H9 (cell line): ENCODE measurements at regions not wholly inside any gene's neighbourhood (a gene's known extent, or its start where the extent isn't known, plus 50 kb on each side); places are given as distances from the start of the nearest gene placed in this dataset.

Experiments used
- DNase-seq: peaks from one replicate; pipeline ENCODE4 v3.0.0-alpha.2; 2017
- H2AFZ ChIP-seq: one replicate; pipeline ENCODE4 v1.6.1; 2013; ENCODE audit warnings: mild to moderate bottlenecking, low read length, control low read depth, moderate library complexity
- H2AK5ac ChIP-seq: 2 replicates; pipeline ENCODE4 v1.6.1; 2013; ENCODE audit warnings: low read length, control low read depth, mixed read lengths; ENCODE audit not compliant: insufficient read length
- H2BK120ac ChIP-seq: one replicate; pipeline ENCODE4 v1.6.1; 2013; ENCODE audit warnings: low read depth, mild to moderate bottlenecking, low read length, control low read depth, inconsistent platforms; ENCODE audit not compliant: poor library complexity, severe bottlenecking
- H2BK12ac ChIP-seq: 2 replicates; pipeline ENCODE4 v1.6.1; 2013; ENCODE audit warnings: low read length, control low read depth, mixed read lengths, low read depth; ENCODE audit not compliant: insufficient read length
- H2BK15ac ChIP-seq: 2 replicates; pipeline ENCODE4 v1.6.1; 2013; ENCODE audit warnings: low read depth, low read length, control low read depth
- H2BK20ac ChIP-seq: one replicate; pipeline ENCODE4 v1.6.1; 2013; ENCODE audit warnings: low read depth, mild to moderate bottlenecking, low read length, control low read depth, inconsistent platforms; ENCODE audit not compliant: poor library complexity, severe bottlenecking
- H2BK5ac ChIP-seq: 2 replicates; pipeline ENCODE4 v1.6.1; 2013; ENCODE audit warnings: low read length, control low read depth, mixed read lengths; ENCODE audit not compliant: insufficient read length
- H3K14ac ChIP-seq: 2 replicates; pipeline ENCODE4 v1.6.1; 2013; ENCODE audit warnings: low read length, control low read depth; ENCODE audit not compliant: insufficient read depth
- H3K18ac ChIP-seq: 2 replicates; pipeline ENCODE4 v1.6.1; 2013; ENCODE audit warnings: low read depth, mild to moderate bottlenecking, mixed read lengths, low read length, control low read depth; ENCODE audit not compliant: insufficient read length
- H3K23ac ChIP-seq: 2 replicates; pipeline ENCODE4 v1.6.1; 2013; ENCODE audit warnings: low read length, control low read depth, mixed read lengths, low read depth; ENCODE audit not compliant: insufficient read length
- H3K23me2 ChIP-seq: 2 replicates; pipeline ENCODE4 v1.6.1; 2013; ENCODE audit warnings: low read depth, mild to moderate bottlenecking, mixed read lengths, low read length, control low read depth; ENCODE audit not compliant: insufficient read length, poor library complexity, severe bottlenecking
- H3K27ac ChIP-seq: 2 replicates; pipeline ENCODE4 v1.5.1; 2013; ENCODE audit warnings: low read length, control low read depth, mixed read lengths, low read depth; ENCODE audit not compliant: insufficient read length
- H3K27me3 ChIP-seq: 2 replicates; pipeline ENCODE4 v1.6.1; 2013; ENCODE audit warnings: low read length, control low read depth, inconsistent platforms; ENCODE audit not compliant: insufficient read depth
- H3K4ac ChIP-seq: 2 replicates; pipeline ENCODE4 v1.6.1; 2013; ENCODE audit warnings: low read depth, mild to moderate bottlenecking, control low read depth, inconsistent platforms, low read length, moderate library complexity
- H3K4me1 ChIP-seq: 2 replicates; pipeline ENCODE4 v1.6.1; 2013; ENCODE audit warnings: low read length, control low read depth, inconsistent platforms; ENCODE audit not compliant: insufficient read depth
- H3K4me2 ChIP-seq: 2 replicates; pipeline ENCODE4 v1.6.1; 2013; ENCODE audit warnings: low read length, control low read depth, mixed read lengths; ENCODE audit not compliant: insufficient read length, insufficient read depth
- H3K56ac ChIP-seq: 2 replicates; pipeline ENCODE4 v1.6.1; 2013; ENCODE audit warnings: low read depth, mild to moderate bottlenecking, mixed read lengths, low read length, control low read depth; ENCODE audit not compliant: insufficient read length
- H3K79me1 ChIP-seq: 2 replicates; pipeline ENCODE4 v1.6.1; 2013; ENCODE audit warnings: low read depth, mild to moderate bottlenecking, moderate library complexity, low read length, control low read depth, inconsistent platforms; ENCODE audit not compliant: insufficient read depth, poor library complexity, severe bottlenecking
- H3K79me2 ChIP-seq: 2 replicates; pipeline ENCODE4 v1.6.1; 2013; ENCODE audit warnings: low read length, control low read depth, inconsistent platforms; ENCODE audit not compliant: insufficient read depth
- H3K9ac ChIP-seq: 2 replicates; pipeline ENCODE4 v1.6.1; 2013; ENCODE audit warnings: low read length, control low read depth, mixed read lengths; ENCODE audit not compliant: insufficient read length; ENCODE audit errors: extremely low read depth
- H3K9me3 ChIP-seq: one replicate; pipeline ENCODE4 v1.6.1; 2013; ENCODE audit warnings: low read depth, low read length, inconsistent platforms; ENCODE audit not compliant: control insufficient read depth
- H3T11ph ChIP-seq: one replicate; pipeline ENCODE4 v1.6.1; 2013; ENCODE audit warnings: mild to moderate bottlenecking, low read length, control low read depth, inconsistent platforms
- H4K20me1 ChIP-seq: one replicate; pipeline ENCODE4 v1.6.1; 2013; ENCODE audit not compliant: control insufficient read depth, insufficient read length, insufficient read depth
- H4K5ac ChIP-seq: 2 replicates; pipeline ENCODE4 v1.6.1; 2013; ENCODE audit warnings: low read depth, mild to moderate bottlenecking, mixed read lengths, low read length, control low read depth; ENCODE audit not compliant: insufficient read length
- H4K8ac ChIP-seq: replicated peaks from 2 replicates; pipeline ENCODE4 v1.6.1; 2013; ENCODE audit warnings: low read length, control low read depth, mixed read lengths, low read depth; ENCODE audit not compliant: insufficient read length
- H4K91ac ChIP-seq: 2 replicates; pipeline ENCODE4 v1.6.1; 2013; ENCODE audit warnings: low read depth, mild to moderate bottlenecking, moderate library complexity, mixed read lengths, low read length, control low read depth; ENCODE audit not compliant: insufficient read length
- H3K27ac Mint-ChIP-seq, 3 experiments: 2 replicates in 2 of 3; 3 replicates in 1 of 3; pipeline ENCODE4 v1.8.0; 2020 to 2021; ENCODE audit warnings: mixed read lengths in 3 of 3, mild to moderate bottlenecking in 1 of 3, moderate library complexity in 1 of 3
- H3K27me3 Mint-ChIP-seq: 2 replicates; pipeline ENCODE4 v1.8.0; 2021; ENCODE audit warnings: low read depth, mild to moderate bottlenecking, moderate library complexity, mixed read lengths
- H3K36me3 Mint-ChIP-seq, 3 experiments: 2 replicates in 2 of 3; 3 replicates in 1 of 3; pipeline ENCODE4 v1.8.0; 2020 to 2021; ENCODE audit warnings: low read depth in 3 of 3, mixed read lengths in 3 of 3; ENCODE audit not compliant: insufficient read depth in 1 of 3
- H3K4me1 Mint-ChIP-seq, 2 experiments: 2 replicates each; pipeline ENCODE4 v1.8.0; 2020; ENCODE audit warnings: mixed read lengths in 2 of 2
- H3K4me3 Mint-ChIP-seq, 2 experiments: 2 replicates in 1 of 2; 3 replicates in 1 of 2; pipeline ENCODE4 v1.8.0; 2020 to 2021; ENCODE audit warnings: mild to moderate bottlenecking in 2 of 2, mixed read lengths in 2 of 2, moderate library complexity in 1 of 2
- H3K9me3 Mint-ChIP-seq, 2 experiments: 2 replicates in 1 of 2; 3 replicates in 1 of 2; pipeline ENCODE4 v1.8.0; 2020; ENCODE audit warnings: mild to moderate bottlenecking in 2 of 2, mixed read lengths in 2 of 2, moderate library complexity in 1 of 2
- WGBS: extraction: QIAGEN DNeasy Blood & Tissue Kit; methylation state at CpG from one replicate; pipeline ENCODE4 v1.1.7; 2013; ENCODE audit warnings: missing lambda C conversion rate, low lambda C conversion rate, mixed read lengths; ENCODE audit not compliant: insufficient read length; ENCODE audit errors: extremely low coverage; 5-methylcytosine and 5-hydroxymethylcytosine counted together
- TF ChIP-seq, protein P1 (sequence below): fragments of 200-600 bp; sonication (generic); conservative IDR thresholded peaks from 3 replicates; pipeline ENCODE4 v1.8.0; 2021; ENCODE audit warnings: antibody characterized with exemption, mild to moderate bottlenecking

DNA sequence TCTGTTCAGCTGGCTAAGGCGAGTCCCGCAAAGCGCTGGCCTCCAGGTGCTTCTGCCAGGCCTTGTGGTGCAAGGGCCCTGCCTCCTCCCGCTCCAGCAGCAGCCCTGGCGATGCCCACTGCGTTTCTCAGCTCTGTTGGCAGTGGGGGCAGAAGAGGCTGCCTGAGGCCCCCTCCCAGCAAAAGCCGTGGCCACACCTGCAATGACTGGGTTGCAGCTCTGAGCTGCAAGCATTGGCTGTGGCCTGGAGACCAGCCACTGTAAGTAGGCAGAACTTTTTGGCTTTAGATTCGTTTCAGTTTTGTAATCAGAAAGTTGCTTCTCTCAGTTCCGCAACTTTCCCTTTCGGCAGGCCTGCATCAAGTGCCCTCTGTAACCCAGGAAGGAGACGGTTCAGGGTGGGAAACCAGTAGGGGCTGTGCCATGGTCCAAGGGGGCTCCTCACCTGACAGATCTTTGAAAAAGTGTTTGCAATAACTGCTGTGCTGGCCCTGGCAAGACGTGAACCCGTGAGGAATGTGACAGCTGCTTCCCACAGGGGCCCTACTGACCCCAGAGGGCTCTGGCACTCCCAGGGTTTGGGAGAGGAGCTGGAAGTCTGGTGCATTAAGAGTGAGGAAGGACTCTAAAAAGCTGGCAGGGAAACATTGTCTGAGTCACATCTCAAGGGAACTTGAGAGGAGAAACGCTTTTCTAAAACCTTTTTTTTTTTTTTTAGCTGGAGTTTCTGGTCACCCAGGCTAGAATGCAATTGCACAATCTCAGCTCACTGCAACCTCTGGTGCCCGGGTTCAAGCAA lies 54.5 kb upstream of the MAX start:
- no peak overlapping the region for H2BK120ac ChIP-seq
- H3K23ac ChIP-seq = no peak overlapping the region
- H3K79me2 ChIP-seq = no peaks in the 10 kb centered on the region
- H3K4me3 Mint-ChIP-seq = no peak overlapping the region; a peak in 1 of 5 replicates
- H3K27me3 Mint-ChIP-seq = peaks cover 2% of the 10 kb centered on the region
- H4K91ac ChIP-seq = no peak overlapping the region
- no peak overlapping the region for H3K27ac ChIP-seq
- no peak overlapping the region for H2AFZ ChIP-seq
- no peaks in the 10 kb centered on the region for H3K27me3 ChIP-seq
- H3K18ac ChIP-seq = no peak overlapping the region
- H3K9me3 Mint-ChIP-seq = no peaks in the 10 kb centered on the region
- no peak overlapping the region for H3K4me2 ChIP-seq
- no peak for DNase-seq
- no peak overlapping the region; the same call in 1 of the 2 replicates for H3K14ac ChIP-seq
- H3K4me1 Mint-ChIP-seq = peaks cover 5 to 7% of the 10 kb centered on the region in 2 experiments; a peak in 3 of 4 replicates
- H3K4ac ChIP-seq = no peak overlapping the region
- no peaks in the 10 kb centered on the region for H3K9me3 ChIP-seq
- no peak overlapping the region for H2AK5ac ChIP-seq
- no peaks in the 10 kb centered on the region for H4K20me1 ChIP-seq
- H3K9ac ChIP-seq = no peak overlapping the region
- no peaks in the 10 kb centered on the region for H3K36me3 Mint-ChIP-seq
- no peak overlapping the region for H3T11ph ChIP-seq
- no peaks in the 10 kb centered on the region for H3K4me1 ChIP-seq
- no peak overlapping the region for H4K5ac ChIP-seq
- H2BK12ac ChIP-seq = no peak overlapping the region
- H2BK15ac ChIP-seq = no peak overlapping the region
- no peaks in the 10 kb centered on the region for H3K79me1 ChIP-seq
- H3K23me2 ChIP-seq = no peaks in the 10 kb centered on the region
- no peak overlapping the region for H2BK5ac ChIP-seq
- no peak overlapping the region for H2BK20ac ChIP-seq
- WGBS = no CpG with 5 or more reads among the region's 15 CpGs
- H4K8ac ChIP-seq = no peak overlapping the region
- H3K56ac ChIP-seq = no peak overlapping the region
- H3K27ac Mint-ChIP-seq = 0 out of 7 replicates have a peak overlapping the region, but pooled peaks of 1 of the 3 experiments have one; percentile 23
- TF ChIP-seq, protein P1, sequence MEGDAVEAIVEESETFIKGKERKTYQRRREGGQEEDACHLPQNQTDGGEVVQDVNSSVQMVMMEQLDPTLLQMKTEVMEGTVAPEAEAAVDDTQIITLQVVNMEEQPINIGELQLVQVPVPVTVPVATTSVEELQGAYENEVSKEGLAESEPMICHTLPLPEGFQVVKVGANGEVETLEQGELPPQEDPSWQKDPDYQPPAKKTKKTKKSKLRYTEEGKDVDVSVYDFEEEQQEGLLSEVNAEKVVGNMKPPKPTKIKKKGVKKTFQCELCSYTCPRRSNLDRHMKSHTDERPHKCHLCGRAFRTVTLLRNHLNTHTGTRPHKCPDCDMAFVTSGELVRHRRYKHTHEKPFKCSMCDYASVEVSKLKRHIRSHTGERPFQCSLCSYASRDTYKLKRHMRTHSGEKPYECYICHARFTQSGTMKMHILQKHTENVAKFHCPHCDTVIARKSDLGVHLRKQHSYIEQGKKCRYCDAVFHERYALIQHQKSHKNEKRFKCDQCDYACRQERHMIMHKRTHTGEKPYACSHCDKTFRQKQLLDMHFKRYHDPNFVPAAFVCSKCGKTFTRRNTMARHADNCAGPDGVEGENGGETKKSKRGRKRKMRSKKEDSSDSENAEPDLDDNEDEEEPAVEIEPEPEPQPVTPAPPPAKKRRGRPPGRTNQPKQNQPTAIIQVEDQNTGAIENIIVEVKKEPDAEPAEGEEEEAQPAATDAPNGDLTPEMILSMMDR = no peak
